ENCODE measurements at regions not wholly inside any gene's neighbourhood (a gene's known extent, or its start where the extent isn't known, plus 50 kb on each side); places are given as distances from the start of the nearest gene placed in this dataset.

GRCh38 chr5:60526336-60526875, 173.6 kb downstream of the DEPDC1B start:
- FAIRE-seq = no peak
- TF ChIP-seq POLR2A (IDR thresholded peaks at IDR 0.05; ENCODE audit: low read depth, low read length) = no peak

GRCh38 chr5:60522292-60522905, 177.6 kb downstream of the DEPDC1B start:
- TF ChIP-seq POLR2A (IDR thresholded peaks at IDR 0.05; ENCODE audit: low read depth, low read length) = no peak
- FAIRE-seq (no peak), DNase-seq (ENCODE audit: insufficient read length, low spot score) (no peak)

More at GRCh38 chr5:60526336-60526875, 173.6 kb downstream of the DEPDC1B start:
- DNase-seq (ENCODE audit: insufficient read length, low spot score) = no peak

GRCh38 chr5:60521376-60522291, 178.3 kb downstream of the DEPDC1B start:
- FAIRE-seq = no peak

GRCh38 chr5:60520451-60521227, 179.3 kb downstream of the DEPDC1B start:
- no peak for FAIRE-seq

More at GRCh38 chr5:60521376-60522291, 178.3 kb downstream of the DEPDC1B start:
- TF ChIP-seq POLR2A (IDR thresholded peaks at IDR 0.05; ENCODE audit: low read depth, low read length) = no peak
- no peak for DNase-seq (ENCODE audit: insufficient read length, low spot score)

GRCh38 chr5:60519372-60519771, 180.6 kb downstream of the DEPDC1B start:
- DNase-seq (ENCODE audit: insufficient read length, low spot score) = no peak
- no peak for FAIRE-seq
- TF ChIP-seq POLR2A (IDR thresholded peaks at IDR 0.05; ENCODE audit: low read depth, low read length) = no peak

More at GRCh38 chr5:60520451-60521227, 179.3 kb downstream of the DEPDC1B start:
- no peak for DNase-seq (ENCODE audit: insufficient read length, low spot score)
- TF ChIP-seq POLR2A (IDR thresholded peaks at IDR 0.05; ENCODE audit: low read depth, low read length) = no peak

GRCh38 chr5:60517850-60518249, 182.1 kb downstream of the DEPDC1B start:
- DNase-seq (ENCODE audit: insufficient read length, low spot score) (no peak), FAIRE-seq (no peak)
- TF ChIP-seq POLR2A (IDR thresholded peaks at IDR 0.05; ENCODE audit: low read depth, low read length) = no peak

GRCh38 chr5:60517094-60517694, 182.8 kb downstream of the DEPDC1B start:
- no peak for DNase-seq (ENCODE audit: insufficient read length, low spot score)
- FAIRE-seq = no peak
- TF ChIP-seq POLR2A (IDR thresholded peaks at IDR 0.05; ENCODE audit: low read depth, low read length) = no peak

- no peak for DNase-seq (ENCODE audit: insufficient read length, low spot score)
- no peak for TF ChIP-seq POLR2A (IDR thresholded peaks at IDR 0.05; ENCODE audit: low read depth, low read length)
- no peak for FAIRE-seq
These were observed 183.3 kb downstream of the DEPDC1B start for GRCh38 chr5:60516688-60517087.

GRCh38 chr5:60514152-60514551, 185.8 kb downstream of the DEPDC1B start:
- no peak for DNase-seq (ENCODE audit: insufficient read length, low spot score)
- no peak for TF ChIP-seq POLR2A (IDR thresholded peaks at IDR 0.05; ENCODE audit: low read depth, low read length)
- no peak for FAIRE-seq

- FAIRE-seq = no peak
- DNase-seq (ENCODE audit: insufficient read length, low spot score) = no peak
- no peak for TF ChIP-seq POLR2A (IDR thresholded peaks at IDR 0.05; ENCODE audit: low read depth, low read length)
These were observed 187.8 kb downstream of the DEPDC1B start for GRCh38 chr5:60512117-60512516.

- DNase-seq (ENCODE audit: insufficient read length, low spot score) = no peak
- no peak for TF ChIP-seq POLR2A (IDR thresholded peaks at IDR 0.05; ENCODE audit: low read depth, low read length)
- FAIRE-seq = no peak
These were observed 189.3 kb downstream of the DEPDC1B start for GRCh38 chr5:60510663-60511062.

GRCh38 chr5:60510049-60510448, 189.9 kb downstream of the DEPDC1B start:
- DNase-seq (ENCODE audit: insufficient read length, low spot score) (no peak), FAIRE-seq (no peak)
- TF ChIP-seq POLR2A (IDR thresholded peaks at IDR 0.05; ENCODE audit: low read depth, low read length) = no peak

- FAIRE-seq (no peak), DNase-seq (ENCODE audit: insufficient read length, low spot score) (no peak)
- TF ChIP-seq POLR2A (IDR thresholded peaks at IDR 0.05; ENCODE audit: low read depth, low read length) = no peak
These were observed 190.4 kb downstream of the DEPDC1B start for GRCh38 chr5:60509519-60509918.
